HG03045 (cell line): ENCODE measurements at regions not wholly inside any gene's neighbourhood (a gene's known extent, or its start where the extent isn't known, plus 50 kb on each side); places are given as distances from the start of the nearest gene placed in this dataset.
A peak's percentile ranks its signal among the peaks of the same experiment; 100 is the strongest.
"Not testable (repeated sequence)": the region's sequence is repeated elsewhere in the genome, so short reads cannot be mapped to it uniquely, and the experiment has no call there.

Source experiments
- ATAC-seq: cut with Tn5 transposase; IDR thresholded peaks from one replicate; pipeline ENCODE4 v1.9.1; 2021; ENCODE audit warnings: mild to moderate bottlenecking, moderate library complexity; ENCODE audit not compliant: unreplicated experiment

- no peak for ATAC-seq
Measured at GRCh38 chr3:82201316-82201715, 439.9 kb upstream of the GBE1 start.

GRCh38 chr3:82198009-82198408, 436.6 kb upstream of the GBE1 start:
- ATAC-seq: no peak

GRCh38 chr3:82196645-82197044, 435.2 kb upstream of the GBE1 start:
- no peak for ATAC-seq

DNA sequence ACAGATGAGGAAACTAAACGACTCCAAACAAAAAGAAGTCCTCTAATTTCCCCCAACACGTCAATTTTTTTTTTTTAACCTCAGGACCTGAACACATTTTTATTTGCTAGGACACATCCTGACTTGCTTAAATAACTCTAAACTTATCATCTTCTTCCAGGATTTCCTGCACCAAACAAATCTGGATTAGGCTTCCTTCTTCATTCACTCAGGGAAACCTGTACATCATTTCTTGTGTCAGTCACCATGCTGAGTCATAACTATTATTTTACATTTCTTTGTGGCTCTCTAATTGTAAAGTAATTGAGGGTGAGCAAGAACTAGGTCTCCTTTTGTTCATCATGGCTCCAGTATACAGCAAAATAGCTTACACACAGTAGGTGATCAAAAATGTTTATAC, 433.4 kb upstream of the GBE1 start:
- no peak for ATAC-seq

DNA sequence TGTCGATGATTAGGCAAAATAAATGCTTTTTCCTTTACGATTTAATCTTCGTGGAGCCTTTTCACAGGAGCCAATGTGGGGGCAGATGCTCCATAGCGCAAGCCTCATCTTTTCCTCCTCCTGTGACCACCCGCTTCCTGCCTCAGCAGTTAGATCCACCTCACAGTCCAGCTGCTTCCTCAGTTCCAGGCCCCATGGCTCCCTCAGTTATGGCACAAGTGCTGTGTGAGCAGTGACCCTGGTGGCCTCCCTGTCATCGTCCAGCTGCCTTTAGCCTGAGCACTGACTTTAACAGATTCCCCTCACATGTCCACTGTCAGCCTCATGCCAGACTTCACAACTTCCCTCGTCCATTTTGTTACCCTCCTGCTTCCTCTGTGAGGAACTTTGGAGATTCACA, 424.6 kb upstream of the GBE1 start:
- no peak for ATAC-seq

DNA sequence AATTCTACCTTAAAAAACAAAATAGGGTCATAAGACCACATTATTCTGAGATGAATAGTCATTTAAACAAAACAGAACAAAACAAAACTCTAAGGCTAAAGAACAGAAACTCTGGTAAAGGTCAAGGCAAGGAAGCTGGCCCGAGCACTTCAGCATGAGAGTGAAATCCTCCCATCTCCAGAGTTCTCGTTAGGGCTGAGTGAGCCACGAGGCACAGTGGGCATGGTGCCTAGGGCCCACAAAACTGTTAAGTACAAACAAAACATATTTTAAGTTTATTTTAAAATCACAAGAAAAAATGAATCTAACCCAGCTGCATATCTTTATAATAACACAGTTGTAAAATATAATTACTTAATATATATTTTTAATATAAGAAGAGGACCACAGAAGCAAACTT, 417.8 kb upstream of the GBE1 start:
- ATAC-seq: no peak

GRCh38 chr3:82178291-82178690, 416.8 kb upstream of the GBE1 start:
- no peak for ATAC-seq

DNA sequence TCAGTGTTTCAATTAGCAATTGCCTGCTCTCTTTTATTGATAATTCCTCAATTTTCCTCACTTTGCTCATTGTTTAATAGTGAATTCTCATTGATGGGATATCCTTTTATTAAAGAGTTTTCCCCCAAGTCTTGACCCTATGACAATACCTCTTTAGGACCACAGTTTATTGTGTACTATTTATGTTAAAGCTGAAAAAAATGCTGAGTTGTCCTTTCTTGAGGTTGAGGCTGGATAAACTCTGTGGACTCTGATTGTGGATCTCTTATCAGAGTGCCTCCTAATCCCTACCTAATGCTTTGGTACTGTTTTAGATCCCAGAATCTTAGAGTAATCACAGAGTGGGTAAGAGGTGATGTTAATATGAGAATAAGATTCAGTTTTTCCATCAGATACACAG, 416.3 kb upstream of the GBE1 start:
- no peak for ATAC-seq

DNA sequence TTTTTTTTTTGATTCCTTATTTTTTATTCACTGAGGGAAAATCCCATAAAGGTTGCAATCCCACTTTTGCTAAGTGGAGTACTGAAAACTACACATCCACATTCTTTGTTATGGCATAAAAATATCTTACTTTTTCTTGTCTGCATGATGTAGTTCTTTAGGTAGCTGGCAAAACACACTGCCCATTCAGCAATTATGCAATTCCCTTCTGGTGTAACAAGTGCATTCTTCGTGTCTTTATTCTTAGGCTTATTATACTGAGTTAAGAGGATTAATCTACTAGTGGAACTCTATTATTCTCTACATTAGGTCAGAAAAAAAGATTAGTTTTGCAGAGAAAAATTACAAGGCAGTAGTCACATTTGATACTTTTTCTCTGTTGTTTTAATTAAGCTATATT, 403.8 kb upstream of the GBE1 start:
- no peak for ATAC-seq

DNA sequence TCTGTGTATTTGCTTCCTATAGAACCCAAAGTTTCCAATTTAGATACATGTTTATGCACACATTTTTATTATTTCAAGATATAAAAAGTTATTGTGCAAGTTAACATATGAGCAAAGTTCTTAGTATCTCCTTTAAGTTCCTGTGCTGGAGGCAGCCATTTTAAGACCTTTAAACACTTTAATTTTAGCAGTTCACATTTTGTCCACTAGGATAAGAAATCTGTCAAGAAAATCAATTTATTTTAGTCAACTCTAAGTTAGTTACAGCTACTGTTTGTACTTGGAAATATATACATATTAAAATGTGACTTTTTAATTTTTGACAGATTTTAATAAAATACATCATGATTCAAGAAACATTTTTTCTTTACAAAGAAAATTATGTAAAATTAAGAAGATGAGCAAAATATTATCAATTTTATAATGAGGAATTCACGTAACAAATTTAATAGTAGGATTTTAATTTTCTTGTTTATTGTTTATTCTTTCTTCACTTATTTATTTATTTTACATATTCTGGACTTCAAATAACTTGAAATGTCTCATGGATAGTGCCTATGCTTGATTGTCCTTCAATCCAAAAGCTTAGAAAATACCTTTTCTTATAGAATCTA, 402.6 kb upstream of the GBE1 start:
- no peak for ATAC-seq

- ATAC-seq: no peak
Measured at GRCh38 chr3:82157952-82158351, 396.5 kb upstream of the GBE1 start.

- not testable (repeated sequence) for ATAC-seq
Measured at GRCh38 chr3:82153892-82154291, 392.4 kb upstream of the GBE1 start.

DNA sequence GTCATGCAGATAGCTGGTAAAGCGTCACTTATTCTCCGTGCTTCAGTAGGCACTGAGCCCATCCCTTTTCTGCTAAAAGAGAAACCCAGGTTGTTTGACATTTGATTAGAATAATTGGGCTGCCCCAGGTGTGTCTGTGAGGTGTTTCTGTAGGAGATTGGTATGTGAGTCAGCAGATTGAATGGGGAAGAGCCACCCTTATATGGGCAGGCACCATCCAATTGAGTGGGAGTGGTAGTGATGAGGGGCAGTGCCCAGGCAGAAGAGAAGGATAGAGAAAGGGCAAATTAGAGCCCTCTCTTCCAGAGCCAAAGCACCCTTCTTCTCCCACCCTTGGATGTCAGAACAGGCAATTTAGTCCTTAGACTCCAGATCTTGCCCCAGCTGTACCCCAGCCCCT, 384.3 kb upstream of the GBE1 start:
- ATAC-seq: no peak

- no peak for ATAC-seq
Measured at GRCh38 chr3:82144811-82145210, 383.4 kb upstream of the GBE1 start.

- ATAC-seq: no peak
Measured at GRCh38 chr3:82143661-82144412, 382.4 kb upstream of the GBE1 start.

- no peak for ATAC-seq
Measured at GRCh38 chr3:82141592-82141991, 380.1 kb upstream of the GBE1 start.

GRCh38 chr3:82137861-82138260, 376.4 kb upstream of the GBE1 start:
- no peak for ATAC-seq

GRCh38 chr3:82137050-82137449, 375.6 kb upstream of the GBE1 start:
- no peak for ATAC-seq

GRCh38 chr3:82133070-82133606, 371.7 kb upstream of the GBE1 start:
- peak; percentile 89 for ATAC-seq

DNA sequence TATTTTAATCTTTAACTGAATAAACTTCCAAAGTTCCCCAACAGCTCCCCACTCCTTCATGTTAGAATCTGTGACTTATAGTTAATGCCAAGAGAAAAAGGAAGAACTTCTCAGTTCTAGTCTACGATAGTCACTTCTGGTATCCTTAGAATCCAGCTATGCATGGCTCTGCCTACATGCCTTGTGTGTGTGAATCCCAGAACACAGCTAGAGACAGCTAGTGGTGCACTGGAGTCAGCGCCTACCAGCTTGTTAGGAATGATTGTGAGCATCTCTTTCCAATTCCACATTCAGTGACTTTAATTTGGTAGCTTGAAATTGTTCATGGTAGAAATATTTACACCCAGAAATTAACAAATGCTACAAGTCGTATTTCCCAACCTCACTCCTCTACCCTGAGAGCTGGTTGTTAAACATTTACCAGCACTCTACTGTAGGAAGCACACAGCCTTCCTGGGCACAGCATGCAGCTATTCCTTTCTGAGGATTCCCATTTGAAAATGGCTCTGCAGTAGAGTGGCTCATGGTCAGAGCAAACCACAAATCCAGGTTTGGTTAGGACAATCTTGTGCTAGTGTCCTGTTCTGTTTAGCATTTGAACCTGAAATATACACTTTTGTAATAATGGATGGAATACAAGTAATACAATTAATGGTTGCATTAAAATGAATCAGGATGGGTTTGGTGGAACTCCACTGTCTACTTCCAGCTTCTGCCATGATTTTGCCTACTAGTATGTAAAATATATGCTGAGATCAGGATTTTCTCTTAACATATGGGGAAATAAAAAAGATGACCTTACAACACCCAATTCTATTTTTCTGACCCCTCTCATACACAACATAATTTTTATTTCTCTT, 371.0 kb upstream of the GBE1 start:
- ATAC-seq: no peak

GRCh38 chr3:82130046-82130445, 368.6 kb upstream of the GBE1 start:
- no peak for ATAC-seq
